Uterus (tissue), 3 donors: ENCODE measurements at regions not wholly inside any gene's neighbourhood (a gene's known extent, or its start where the extent isn't known, plus 50 kb on each side); places are given as distances from the start of the nearest gene placed in this dataset.

Experiments used
- DNase-seq, 2 donors: peaks; one replicate each; pipeline ENCODE4 v3.0.0-alpha.2; 2019 to 2020
- H3K27ac ChIP-seq, 2 donors: fragments of 200-600 bp; sonication (generic); 1 replicate in 1 of 2; 2 replicates in 1 of 2; pipeline ENCODE4 v1.5.1; 2016 to 2018
- H3K27me3 ChIP-seq, 2 donors: fragments of 200-600 bp; sonication (generic); one replicate each; pipeline ENCODE4 v1.5.1; 2018 to 2019; ENCODE audit warnings: control low read depth in 1 of 2
- H3K36me3 ChIP-seq, 2 donors: fragments of 200-600 bp; sonication (generic); one replicate each; pipeline ENCODE4 v1.5.1; 2019; ENCODE audit warnings: control low read depth in 1 of 2
- H3K4me1 ChIP-seq, 2 donors: fragments of 200-600 bp; sonication (generic); one replicate each; pipeline ENCODE4 v1.5.1; 2018 to 2019; ENCODE audit warnings: control low read depth in 1 of 2
- H3K4me3 ChIP-seq, 2 donors: fragments of 200-600 bp; sonication (generic); 1 replicate in 1 of 2; 2 replicates in 1 of 2; pipeline ENCODE4 v1.5.1; 2018 to 2019; ENCODE audit warnings: mild to moderate bottlenecking in 1 of 2
- H3K9me3 ChIP-seq, 2 donors: fragments of 200-600 bp; sonication (generic); one replicate each; pipeline ENCODE4 v1.5.1; 2019; ENCODE audit warnings: control low read depth in 1 of 2
- CTCF ChIP-seq, 4 experiments: fragments of 200-600 bp in 2 of 4; fragments of 450-650 bp in 2 of 4; sonication (generic) in 2 of 4; IDR thresholded peaks; one replicate each; pipeline ENCODE4 v1.5.1; 2016 to 2019; ENCODE audit warnings: antibody characterized with exemption in 4 of 4, mild to moderate bottlenecking in 2 of 4, moderate library complexity in 1 of 4
- POLR2A ChIP-seq, 2 donors: fragments of 450-650 bp; IDR thresholded peaks; one replicate each; pipeline ENCODE4 v1.6.1; 2016; ENCODE audit warnings: antibody characterized with exemption in 2 of 2, mild to moderate bottlenecking in 1 of 2, moderate library complexity in 1 of 2
- intact Hi-C: fragments of 100-400 bp; cut with DNase I; formaldehyde crosslinking; loops from one replicate; pipeline ENCODE4 v1.15.1; 2023; ENCODE audit warnings: low total_unique reads
- donor health status: DM: yes; HTN: yes; CAD: no.

- no peaks in the 10 kb centered on the region for H3K36me3 ChIP-seq
- DNase-seq: no peak
- H3K4me1 ChIP-seq: no peaks in the 10 kb centered on the region
- H3K27ac ChIP-seq: no peak overlapping the region
- TF ChIP-seq POLR2A (IDR thresholded peaks at IDR 0.05) (no peak), CTCF (IDR thresholded peaks at IDR 0.05) (no peak)
- intact Hi-C loops: no loop called here
- H3K9me3 ChIP-seq: no peaks in the 10 kb centered on the region
- H3K27me3 ChIP-seq: no peaks in the 10 kb centered on the region
- no peak overlapping the region for H3K4me3 ChIP-seq
Measured at GRCh38 chr1:37265786-37266667, 208.4 kb upstream of the ZC3H12A start.

GRCh38 chr1:37267111-37267835 lies 207.1 kb upstream of the ZC3H12A start:
- intact Hi-C loops: no loop called here
- Histone ChIP-seq H3K9me3 (no peaks in the 10 kb centered on the region), H3K4me1 (no peaks in the 10 kb centered on the region), H3K36me3 (no peaks in the 10 kb centered on the region), H3K4me3 (no peak overlapping the region), H3K27ac (no peak overlapping the region), H3K27me3 (no peaks in the 10 kb centered on the region)
- no peak for DNase-seq
- no peak for TF ChIP-seq POLR2A (IDR thresholded peaks at IDR 0.05)

GRCh38 chr1:37270639-37271038 lies 203.7 kb upstream of the ZC3H12A start:
- H3K9me3 ChIP-seq: no peaks in the 10 kb centered on the region
- no peak overlapping the region for H3K4me3 ChIP-seq
- no peak for TF ChIP-seq POLR2A (IDR thresholded peaks at IDR 0.05)
- no peak overlapping the region for H3K27ac ChIP-seq
- no peak for DNase-seq
- intact Hi-C loops: no loop called here
- no peaks in the 10 kb centered on the region for H3K36me3 ChIP-seq
- no peaks in the 10 kb centered on the region for H3K27me3 ChIP-seq
- H3K4me1 ChIP-seq: no peaks in the 10 kb centered on the region

- DNase-seq: no peak
- Histone ChIP-seq H3K4me1 (no peaks in the 10 kb centered on the region), H3K27me3 (no peaks in the 10 kb centered on the region), H3K36me3 (no peaks in the 10 kb centered on the region), H3K4me3 (no peak overlapping the region), H3K9me3 (no peaks in the 10 kb centered on the region), H3K27ac (no peak overlapping the region)
- TF ChIP-seq CTCF (IDR thresholded peaks at IDR 0.05): no peak
- TF ChIP-seq POLR2A (IDR thresholded peaks at IDR 0.05): no peak
- intact Hi-C loops: no loop called here
Measured at GRCh38 chr1:37272626-37273025, 201.8 kb upstream of the ZC3H12A start.

- intact Hi-C loops: no loop called here
- no peaks in the 10 kb centered on the region for H3K27me3 ChIP-seq
- DNase-seq: no peak
- H3K4me3 ChIP-seq: no peak overlapping the region
- no peak overlapping the region for H3K27ac ChIP-seq
- no peaks in the 10 kb centered on the region for H3K4me1 ChIP-seq
- no peaks in the 10 kb centered on the region for H3K36me3 ChIP-seq
- no peaks in the 10 kb centered on the region for H3K9me3 ChIP-seq
- TF ChIP-seq CTCF (IDR thresholded peaks at IDR 0.05) (no peak), POLR2A (IDR thresholded peaks at IDR 0.05) (no peak)
Measured at GRCh38 chr1:37274486-37274885, 199.9 kb upstream of the ZC3H12A start.
